Suppressor macrophage (primary cell): ENCODE measurements at regions not wholly inside any gene's neighbourhood (a gene's known extent, or its start where the extent isn't known, plus 50 kb on each side); places are given as distances from the start of the nearest gene placed in this dataset.
"Not testable (repeated sequence)": the region's sequence is repeated elsewhere in the genome, so short reads cannot be mapped to it uniquely, and the experiment has no call there.

Experiments used
- DNase-seq, 4 experiments: peaks; one replicate each; pipeline ENCODE4 v3.0.0-alpha.2; 2020 to 2022

DNA sequence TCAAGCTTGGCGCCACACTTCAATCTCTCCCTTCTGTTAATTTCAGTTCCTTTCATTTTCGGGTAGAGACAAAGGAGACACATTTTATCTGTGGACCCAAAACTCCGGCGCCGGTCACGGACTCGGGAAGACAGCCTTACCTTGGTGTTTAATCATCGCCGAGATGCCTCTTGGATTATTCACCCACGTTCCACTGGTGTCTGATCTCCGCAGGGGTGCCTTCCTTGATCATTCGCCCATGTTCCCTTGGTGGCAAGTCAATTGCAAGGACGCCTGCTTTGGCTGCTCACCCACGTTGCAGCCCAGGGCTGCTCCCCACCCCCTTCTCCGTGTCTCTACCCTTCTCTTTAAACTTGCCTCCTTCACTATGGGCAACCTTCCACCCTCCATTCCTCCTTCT lies 830.6 kb downstream of the LTN1 start:
- not testable (repeated sequence) for DNase-seq

DNA sequence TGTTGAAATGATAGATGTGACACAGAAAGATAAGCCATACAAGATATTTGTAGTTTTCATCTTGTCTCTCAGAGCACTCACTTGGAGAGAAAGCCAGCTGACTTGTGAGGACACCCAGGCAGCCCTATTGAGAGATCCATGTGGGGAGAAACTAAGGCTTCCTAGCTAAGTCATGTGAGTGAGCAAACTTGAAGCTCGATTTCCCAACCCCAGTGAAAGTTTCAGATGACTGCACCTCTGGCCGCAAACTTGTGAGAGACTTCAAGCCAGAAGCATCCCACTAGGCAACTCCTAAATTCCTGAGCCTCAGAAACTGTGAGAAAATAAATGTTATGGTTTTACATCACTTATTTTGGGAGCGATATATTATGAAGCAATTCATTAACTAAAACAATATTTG lies 832.3 kb downstream of the LTN1 start:
- no peak for DNase-seq

DNA sequence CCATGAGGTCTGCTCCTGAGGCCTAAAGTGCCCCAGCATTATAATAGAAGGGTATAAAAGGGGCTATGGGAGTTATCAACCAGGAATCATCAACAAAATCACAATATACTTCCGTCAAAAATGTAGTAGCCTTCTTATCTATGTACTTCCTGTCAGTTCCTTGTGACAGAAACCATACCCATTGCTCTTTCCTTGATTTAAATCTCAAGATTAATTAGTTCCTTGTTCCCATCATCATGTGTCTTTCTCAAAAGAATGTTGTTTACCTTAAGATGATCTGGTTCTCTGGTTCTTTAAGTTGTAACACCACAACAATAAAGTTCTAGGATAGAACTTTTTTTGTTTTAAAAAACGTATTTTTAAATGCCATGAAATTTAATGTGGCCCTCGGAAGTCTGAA lies 833.3 kb downstream of the LTN1 start:
- no peak for DNase-seq

DNA sequence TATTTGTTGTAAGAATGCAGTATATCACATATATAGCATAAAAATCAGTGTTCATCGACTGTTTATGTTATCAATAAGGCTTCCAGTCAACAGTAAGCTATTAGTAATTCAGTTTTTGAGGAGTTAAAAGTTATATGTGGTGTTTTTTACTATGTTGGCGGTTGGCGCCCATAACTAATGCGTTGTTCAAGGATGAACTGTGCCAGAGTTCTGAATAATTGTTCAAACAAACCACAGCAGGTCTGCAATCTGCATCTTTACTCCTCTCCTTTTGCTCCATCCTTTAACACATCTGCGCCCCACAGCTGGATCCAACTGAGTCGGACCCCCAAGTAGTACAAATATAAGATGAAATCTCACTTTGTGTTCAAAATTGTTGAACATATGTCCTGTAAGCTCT lies 836.1 kb downstream of the LTN1 start:
- no peak for DNase-seq

DNA sequence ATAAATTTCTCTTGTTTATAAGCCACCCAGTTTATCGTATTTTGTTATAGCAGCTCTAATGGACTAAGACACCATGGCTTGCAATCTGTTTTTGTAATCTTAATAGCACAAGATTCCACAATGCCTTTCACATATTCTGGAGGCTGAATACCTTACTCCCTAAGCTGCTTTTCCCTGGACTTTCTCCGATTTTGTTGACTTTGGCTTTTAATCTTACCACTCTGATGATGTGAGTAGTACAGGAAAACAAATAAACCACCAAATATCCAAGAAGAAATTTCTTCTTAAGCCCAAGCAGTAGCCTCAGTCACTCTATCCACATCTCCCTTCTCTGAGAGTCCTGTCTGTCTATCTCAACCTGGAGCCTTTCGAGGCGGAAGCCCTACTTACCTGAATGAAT lies 838.6 kb downstream of the LTN1 start:
- DNase-seq = no peak

DNA sequence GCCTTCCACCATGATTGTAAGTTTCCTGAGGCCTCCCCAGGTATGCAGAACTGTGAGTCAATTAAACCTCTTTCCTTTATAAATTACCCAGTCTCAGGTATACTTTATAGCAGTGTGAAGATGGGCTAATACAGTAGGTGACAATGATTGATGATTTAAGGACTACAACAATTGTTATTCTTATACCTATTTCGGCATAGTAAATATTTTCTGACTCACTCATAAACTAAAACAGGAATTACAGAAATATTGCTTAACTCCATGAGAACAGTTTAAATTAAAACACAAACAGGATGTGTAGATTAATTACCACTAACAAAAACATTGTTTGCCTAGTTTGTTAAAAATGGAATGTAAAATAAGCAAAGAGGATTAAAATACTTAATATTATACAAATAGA lies 839.9 kb downstream of the LTN1 start:
- no peak for DNase-seq

DNA sequence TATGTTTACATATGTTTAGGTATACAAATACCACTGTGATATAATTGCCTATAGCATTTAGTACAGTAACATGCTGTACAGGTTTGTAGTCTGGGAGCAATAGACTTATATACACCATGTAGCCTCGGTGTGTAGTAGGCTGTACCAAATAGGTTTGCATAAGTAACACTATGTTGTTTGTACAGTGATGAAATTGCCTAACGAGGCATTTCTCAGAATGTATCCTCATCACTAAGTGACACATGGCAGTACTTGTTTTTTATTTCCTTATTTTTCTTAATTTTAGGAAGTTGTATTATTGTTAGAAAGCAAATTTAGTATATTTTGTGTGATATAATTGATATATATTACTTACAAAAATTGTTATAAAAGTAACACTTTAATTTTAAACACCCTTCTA lies 840.9 kb downstream of the LTN1 start:
- peak; percentile 7 to 61 (median 32) for DNase-seq

DNA sequence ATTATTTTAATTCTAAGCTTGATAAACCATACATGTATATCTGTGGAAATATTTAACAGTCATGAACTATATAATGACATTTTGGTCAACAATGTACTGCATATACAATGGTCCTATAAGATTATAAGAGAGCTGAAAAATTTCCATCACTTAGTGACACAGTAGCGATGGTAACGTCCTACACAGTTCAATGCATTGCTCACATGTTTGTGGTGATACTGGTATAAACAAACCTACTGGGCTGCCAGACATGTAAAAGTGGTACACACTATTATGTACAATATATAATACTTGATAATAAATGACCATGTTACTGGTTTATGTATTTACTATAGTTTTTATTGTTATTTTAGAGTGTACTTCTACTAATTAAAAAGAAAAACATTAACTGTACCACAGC lies 841.9 kb downstream of the LTN1 start:
- no peak for DNase-seq

DNA sequence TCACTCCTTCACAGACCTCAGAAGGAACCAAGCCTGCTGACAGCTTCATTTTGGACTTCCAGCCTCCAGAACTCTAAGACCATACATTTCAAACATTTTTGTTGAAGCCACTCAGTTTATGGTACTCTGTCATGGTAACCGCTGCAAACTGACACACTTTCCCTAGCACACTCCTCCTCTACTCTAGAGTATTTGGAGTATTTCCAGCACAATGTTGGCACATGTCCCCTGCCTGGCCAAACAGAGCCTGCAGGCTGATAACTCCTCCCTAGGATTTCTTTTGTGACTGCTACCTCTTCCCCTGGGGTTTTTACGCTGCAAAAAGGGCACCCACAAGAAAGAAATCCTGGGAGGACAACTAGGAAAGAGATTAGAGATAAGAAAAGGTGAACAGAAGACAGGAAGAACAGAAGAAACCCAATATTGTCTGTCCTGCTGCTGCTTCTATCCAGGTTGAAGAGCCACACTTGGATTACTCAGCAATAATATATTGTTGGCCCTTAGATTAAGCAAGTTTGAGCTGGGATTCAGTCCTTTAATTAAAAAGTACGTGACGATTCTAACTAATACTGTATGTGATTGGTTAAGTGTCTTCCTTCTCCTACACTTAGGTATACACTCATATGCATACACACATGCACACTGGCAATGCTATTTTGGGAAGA lies 844.1 kb downstream of the LTN1 start:
- DNase-seq = no peak

DNA sequence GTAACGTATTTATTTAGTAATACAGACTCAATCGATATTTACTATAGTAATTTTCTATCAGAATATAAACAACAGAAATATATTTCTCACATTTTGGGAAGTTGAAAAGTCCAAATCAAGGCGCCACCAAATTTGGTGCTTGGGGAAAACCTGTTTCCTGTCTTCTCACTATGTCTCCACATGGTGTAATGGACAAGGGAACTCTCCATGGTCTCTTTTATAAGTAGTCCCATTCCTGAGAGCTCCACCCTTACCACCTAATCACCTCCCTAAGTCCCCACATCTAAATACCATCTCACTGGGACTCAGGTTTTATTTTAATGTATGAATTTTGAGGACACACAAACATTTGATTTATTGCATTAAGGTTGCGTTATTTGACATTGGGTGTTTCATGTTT lies 848.0 kb downstream of the LTN1 start:
- DNase-seq = no peak

DNA sequence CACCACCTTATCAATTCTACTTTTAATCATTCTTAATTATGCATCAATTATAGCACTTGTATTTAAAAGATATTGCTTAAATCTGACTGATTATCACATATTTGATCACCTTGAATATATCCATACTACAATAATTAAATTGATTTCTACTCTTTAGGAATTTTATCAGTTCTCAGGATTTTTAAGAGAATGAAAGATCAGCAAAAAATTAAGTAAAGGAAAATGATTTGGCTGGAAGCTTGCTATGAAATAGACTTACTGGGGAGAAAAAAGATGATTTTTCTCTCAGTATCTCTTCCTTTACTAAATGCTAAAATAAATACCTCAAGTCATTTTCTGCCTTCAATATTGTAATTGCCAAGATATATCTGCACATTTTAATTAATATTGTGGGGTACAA lies 848.6 kb downstream of the LTN1 start:
- DNase-seq = no peak

DNA sequence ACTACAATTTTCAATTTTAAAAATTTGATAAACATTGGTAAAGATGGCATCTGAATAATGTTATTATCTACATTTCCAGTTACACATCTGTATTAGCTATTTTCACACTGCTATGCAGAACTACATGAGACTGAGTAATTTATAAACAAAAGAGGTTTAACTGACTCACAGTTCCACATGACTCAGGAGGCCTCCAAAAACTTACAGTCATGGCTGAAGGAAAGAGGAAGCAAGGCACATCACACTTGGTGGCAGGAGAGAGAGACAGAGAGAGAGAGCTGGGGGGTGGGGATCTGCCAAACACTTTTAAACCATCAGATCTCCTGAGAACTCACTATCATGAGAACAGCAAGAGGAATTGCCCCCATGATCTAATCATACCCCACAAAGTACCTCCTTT lies 850.0 kb downstream of the LTN1 start:
- DNase-seq = peak; percentile 68 to 88 (median 80)

DNA sequence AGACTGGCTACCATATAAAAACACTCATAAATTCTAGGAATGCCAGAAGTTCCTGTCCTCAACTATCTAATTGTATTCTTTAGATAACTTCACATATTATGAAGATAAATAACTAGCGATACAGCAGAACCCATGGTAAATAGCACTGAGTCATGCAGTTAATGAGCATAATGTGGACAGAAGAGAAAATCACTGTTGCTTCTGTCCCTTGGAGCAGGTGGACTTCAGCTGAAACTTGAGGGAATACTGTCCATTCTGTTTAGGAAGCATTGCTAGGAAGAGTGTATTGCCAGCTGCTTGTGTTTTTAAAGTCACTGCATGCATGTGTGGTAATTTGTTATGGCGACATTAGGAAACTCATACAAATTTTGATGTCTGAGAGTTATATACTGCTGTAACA lies 854.4 kb downstream of the LTN1 start:
- no peak for DNase-seq

DNA sequence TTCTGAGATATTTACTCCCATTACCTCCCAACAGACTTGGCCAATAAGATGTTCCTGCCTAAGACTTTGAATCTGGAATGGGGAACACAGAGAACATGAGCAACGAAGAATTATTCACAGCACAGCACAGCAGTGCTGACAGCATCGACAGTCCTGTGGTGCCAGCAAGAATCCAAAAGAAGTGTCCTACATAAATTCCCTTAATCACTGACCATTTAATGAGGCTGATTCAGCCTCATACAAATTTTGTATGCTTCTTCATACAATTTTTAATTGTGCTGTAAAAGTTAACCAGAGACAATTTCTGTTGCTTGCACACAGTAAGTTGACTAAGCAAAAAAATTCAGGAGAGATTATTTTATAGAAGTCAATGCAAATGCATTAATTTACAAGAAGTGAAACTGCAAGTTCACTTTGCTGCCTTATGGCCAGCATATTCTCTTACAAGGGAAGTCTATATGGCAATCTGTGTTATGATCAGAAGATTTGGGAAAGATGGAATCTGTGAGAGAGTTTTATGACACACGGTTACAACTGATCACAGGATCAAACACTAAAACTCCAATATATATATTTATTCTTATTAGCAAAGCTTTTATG lies 855.9 kb downstream of the LTN1 start:
- peak; percentile 18 to 63 (median 44) for DNase-seq

DNA sequence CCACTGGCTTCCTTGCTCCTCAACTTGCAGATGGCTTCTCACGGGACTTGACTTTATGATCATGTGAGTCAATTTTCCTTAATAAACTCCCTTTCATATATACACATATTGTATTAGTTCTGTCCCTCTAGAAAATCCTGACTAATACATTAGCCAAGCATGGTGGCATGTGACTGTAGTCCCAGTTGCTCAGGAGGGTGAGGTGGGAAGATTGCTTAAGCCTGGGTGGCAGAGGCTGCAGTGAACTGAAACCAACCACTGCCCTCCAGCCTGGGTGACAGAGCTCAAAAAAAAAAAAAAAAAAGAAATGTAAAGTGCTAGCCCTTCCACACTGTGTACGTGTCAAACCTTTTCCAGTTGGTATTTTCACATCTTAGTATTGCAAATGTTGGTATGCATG lies 857.0 kb downstream of the LTN1 start:
- peak; percentile 80 to 92 (median 90) for DNase-seq

DNA sequence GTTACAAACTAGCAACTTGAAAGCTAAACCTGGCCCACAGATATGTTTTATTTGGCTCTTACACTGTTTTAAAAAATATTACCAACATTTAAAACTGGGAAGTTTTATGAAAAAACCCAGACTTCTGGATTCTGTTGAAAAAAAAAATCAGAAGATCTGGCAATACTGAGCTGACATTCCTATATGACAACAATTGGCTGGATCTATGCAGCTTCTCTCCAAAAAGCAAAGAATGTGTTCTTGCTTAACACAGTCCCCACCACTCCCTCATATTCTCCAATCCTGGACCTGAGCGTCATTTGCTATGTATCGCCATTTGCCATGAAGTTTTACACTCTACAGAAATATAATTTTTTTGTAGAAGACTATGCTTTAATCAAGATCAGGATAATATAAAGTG lies 859.6 kb downstream of the LTN1 start:
- DNase-seq = no peak

DNA sequence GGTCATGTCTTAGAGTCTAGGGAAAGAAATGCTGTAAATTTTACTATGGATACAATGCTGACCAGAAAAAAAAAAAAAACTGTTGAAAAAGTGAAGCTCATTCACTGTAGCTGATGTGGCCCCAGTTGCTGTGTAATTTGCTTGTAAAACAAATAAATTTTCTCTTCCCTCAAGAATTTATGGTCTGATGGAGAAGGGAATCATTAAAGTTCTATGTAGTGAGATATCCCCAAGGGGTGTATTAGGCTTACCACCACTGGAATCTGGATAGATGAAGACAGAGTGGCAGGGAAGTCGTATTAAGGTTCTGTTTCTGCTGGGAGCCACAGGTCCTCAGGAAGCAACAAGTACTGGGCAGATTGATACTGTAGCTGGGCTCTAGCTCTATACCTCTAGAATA lies 860.0 kb downstream of the LTN1 start:
- DNase-seq = no peak

DNA sequence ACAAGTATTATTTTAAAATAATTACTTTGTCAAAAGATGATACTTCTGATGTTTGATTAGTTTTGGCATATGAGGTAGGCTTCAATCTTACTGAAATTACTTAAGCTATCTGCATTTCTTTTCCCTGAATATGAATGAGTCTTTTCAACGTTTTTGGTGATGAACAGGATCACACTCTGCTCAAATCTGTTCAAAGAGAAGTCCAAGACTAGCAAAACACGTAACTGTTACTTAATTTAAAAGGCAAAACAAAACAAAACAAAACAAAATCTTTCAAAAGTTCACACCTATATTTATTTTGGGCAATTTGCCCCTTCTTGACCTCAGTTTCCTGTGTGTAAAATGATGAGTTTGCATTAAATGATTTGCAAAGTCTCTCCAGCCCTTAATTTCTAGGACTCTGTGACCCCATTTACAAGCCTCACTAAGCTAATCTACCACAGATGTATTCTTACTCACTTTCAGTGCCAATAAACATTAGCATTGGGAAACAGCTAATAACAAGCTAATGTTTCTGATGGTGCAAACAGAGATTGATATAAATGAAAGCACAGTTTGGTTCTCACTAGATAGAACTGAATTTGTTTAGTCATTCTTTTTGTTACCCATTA lies 865.4 kb downstream of the LTN1 start:
- no peak for DNase-seq

DNA sequence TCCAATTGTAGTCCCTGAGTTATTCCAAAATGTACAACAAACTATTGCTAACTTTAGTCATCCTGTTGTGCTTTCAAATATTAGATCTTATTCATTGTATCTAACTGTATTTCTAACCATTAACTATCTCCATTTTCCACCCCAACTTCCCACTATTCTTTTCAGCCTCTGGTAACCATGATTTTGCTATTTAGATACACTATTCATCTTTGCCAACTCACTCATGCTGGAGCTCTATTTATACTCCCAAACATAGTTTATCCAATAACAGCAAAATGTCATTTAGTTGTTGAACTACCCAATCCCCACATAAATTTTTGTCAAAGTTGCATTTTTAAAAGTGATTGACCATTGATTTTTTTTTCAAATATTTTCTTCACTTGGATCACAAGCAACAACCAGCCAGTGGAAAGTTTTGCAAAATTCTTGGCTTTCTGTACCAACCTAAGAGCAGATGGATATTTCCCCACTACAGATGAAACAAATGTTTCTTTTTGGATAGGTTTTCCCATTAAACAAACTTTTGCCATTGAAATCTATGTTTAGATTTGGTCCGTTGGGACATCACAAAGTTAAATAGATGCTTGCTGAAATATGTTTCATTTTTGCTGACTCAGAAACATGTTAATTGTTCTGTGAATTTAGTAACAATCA lies 866.0 kb downstream of the LTN1 start:
- no peak for DNase-seq

DNA sequence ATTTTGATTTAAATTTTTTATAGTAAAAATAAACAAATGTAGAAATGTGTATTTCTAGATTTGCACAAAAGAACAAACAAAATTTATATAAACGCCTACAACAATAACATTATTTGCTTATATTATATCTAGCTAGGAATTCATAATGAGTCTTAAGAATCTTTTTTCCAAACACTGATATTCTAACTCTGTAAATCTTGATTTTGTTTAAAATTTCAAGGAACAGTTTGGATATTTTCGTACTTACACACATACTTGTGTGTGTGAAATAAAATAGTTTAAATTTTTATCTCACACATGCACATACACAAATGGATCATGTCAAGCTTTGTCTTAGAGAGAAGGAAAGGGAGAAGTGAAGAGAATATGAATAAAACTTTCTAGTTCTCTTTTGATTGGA lies 868.1 kb downstream of the LTN1 start:
- DNase-seq = no peak

DNA sequence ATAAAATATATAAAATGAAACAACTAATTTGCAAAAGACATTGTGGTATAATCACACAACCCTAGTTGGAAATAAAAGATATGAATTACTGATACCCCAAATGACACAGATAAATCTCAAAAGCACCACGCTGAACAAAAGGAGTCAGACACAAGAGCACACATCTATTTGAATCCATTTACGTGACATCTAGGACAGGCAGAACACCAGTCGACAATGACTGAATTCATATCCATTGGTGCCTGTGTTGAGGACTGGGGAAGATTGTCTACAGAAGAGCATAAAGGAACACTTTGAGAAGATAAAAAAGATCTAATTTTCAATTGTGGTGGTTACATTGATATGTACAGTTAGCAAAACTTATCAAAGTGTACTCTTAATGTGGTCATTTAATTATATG lies 874.1 kb downstream of the LTN1 start:
- no peak for DNase-seq

DNA sequence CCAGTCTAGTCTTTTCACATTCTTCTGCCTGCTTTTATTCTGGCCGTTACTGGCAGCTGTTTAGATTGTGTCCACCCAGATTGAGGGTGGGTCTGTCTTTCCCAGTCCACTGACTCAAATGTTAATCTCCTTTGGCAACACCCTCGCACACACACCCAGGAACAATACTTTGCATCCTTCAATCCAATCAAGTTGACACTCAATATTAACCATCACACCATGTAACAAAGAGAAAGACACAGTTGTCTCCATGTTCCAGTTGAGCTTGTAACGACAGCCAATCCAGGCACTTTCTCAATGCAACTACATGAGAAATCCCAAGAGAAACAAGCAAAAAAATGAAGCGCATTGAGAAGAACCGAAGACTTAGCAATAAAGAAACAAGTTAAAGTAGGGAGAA lies 877.7 kb downstream of the LTN1 start:
- not testable (repeated sequence) for DNase-seq

DNA sequence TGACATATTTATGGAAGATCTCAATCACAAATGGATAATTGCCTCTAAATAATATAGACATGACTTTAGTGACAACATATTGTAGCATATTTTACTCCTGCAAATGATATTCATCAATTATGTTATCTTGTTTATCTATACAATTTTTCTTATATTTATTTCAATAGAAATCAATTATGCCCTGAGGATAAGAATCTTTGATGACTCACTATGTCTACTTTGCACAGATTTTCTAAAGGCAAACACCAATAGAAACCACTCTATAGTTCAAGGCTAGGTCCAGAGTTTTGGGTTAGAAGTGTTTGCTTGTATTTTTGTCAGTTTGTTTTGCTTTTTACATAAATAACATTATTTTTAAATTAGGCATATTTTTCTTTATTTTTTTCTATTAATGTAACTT lies 879.0 kb downstream of the LTN1 start:
- no peak for DNase-seq

DNA sequence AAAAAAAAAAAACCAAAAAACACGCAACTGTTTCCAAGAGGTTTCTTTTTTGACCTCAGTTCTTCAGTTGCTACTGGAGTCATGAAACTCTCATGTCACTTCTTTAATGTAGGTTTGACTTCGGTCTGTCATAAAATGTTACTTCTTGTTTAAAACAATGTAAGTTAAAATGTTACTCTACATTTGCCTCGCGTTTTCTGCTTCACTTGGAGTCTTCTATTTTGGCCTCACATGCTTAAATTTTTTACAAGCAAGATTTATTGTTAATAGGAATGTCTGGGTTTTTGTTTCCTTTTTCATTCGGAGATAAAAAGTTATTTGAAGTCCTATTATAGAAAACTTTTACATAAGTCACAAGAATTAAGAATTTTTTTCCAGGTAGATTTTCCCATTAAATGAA lies 880.2 kb downstream of the LTN1 start:
- DNase-seq = no peak
